SK-N-SH (cell line): ENCODE measurements at regions not wholly inside any gene's neighbourhood (a gene's known extent, or its start where the extent isn't known, plus 50 kb on each side); places are given as distances from the start of the nearest gene placed in this dataset.

Experiments used
- CTCF ChIA-PET: fragments of 300-600, 350-600 bp; formaldehyde crosslinking; extraction: SDS; loops from one replicate; lab custom pipeline; 2021; lab: Yijun Ruan, JAX
- POLR2A ChIA-PET: fragments of 350-600 bp; sonication (Branson Sonifier 250); formaldehyde crosslinking; extraction: SDS; loops from one replicate; lab custom pipeline; 2020; ENCODE audit warnings: antibody characterized with exemption, inconsistent platforms; lab: Yijun Ruan, JAX
- DNase-seq: peaks from one replicate; pipeline ENCODE4 v3.0.0; 2012
- H2AFZ ChIP-seq: fragments of 200-600 bp; sonication (generic); 2 replicates; pipeline ENCODE4 v1.8.1; 2016; ENCODE audit warnings: antibody characterized with exemption, mild to moderate bottlenecking, low read depth
- H3F3A ChIP-seq: fragments of 200-600 bp; sonication (generic); replicated peaks from 2 replicates; pipeline ENCODE3; 2016; ENCODE audit warnings: antibody characterized with exemption, mild to moderate bottlenecking; ENCODE audit not compliant: insufficient read depth
- H3K27ac ChIP-seq, 2 experiments: fragments of 200-500 bp in 1 of 2; fragments of 200-600 bp in 1 of 2; sonication (Bioruptor generic) in 1 of 2; sonication (generic), shearing (Covaris generic) in 1 of 2; 2 replicates each; pipeline versions ENCODE4 v1.5.1 to v1.6.1; 2014 to 2016; ENCODE audit warnings: low read depth in 2 of 2, inconsistent platforms in 1 of 2, low read length in 1 of 2, mild to moderate bottlenecking in 1 of 2, mixed read lengths in 1 of 2
- H3K27me3 ChIP-seq: fragments of 200-600 bp; sonication (generic), shearing (Covaris generic); 2 replicates; pipeline ENCODE4 v1.6.1; 2016; ENCODE audit warnings: mixed run types; ENCODE audit not compliant: insufficient read depth
- H3K36me3 ChIP-seq, 2 experiments: fragments of 200-500 bp in 1 of 2; fragments of 200-600 bp in 1 of 2; sonication (Bioruptor generic) in 1 of 2; sonication (generic) in 1 of 2; replicated peaks in 1 of 2; 2 replicates each; pipeline versions ENCODE3 to v1.5.1; 2014 to 2016; ENCODE audit warnings: low read length in 1 of 2, mild to moderate bottlenecking in 1 of 2; ENCODE audit not compliant: insufficient read depth in 2 of 2, control insufficient read depth in 1 of 2
- H3K4me1 ChIP-seq, 2 experiments: fragments of 200-500 bp in 1 of 2; fragments of 200-600 bp in 1 of 2; sonication (Bioruptor generic) in 1 of 2; sonication (generic), shearing (Covaris generic) in 1 of 2; 2 replicates each; pipeline versions ENCODE4 v1.5.1 to v1.6.1; 2014 to 2016; ENCODE audit warnings: low read depth in 1 of 2, low read length in 1 of 2, mixed run types in 1 of 2; ENCODE audit not compliant: insufficient read depth in 2 of 2, control insufficient read depth in 1 of 2
- H3K4me2 ChIP-seq: fragments of 200-600 bp; sonication (generic), shearing (Covaris generic); 2 replicates; pipeline ENCODE4 v1.6.1; 2017; ENCODE audit warnings: mixed run types
- H3K4me3 ChIP-seq, 2 experiments: fragments of 200-500 bp in 1 of 2; fragments of 200-600 bp in 1 of 2; sonication (Bioruptor generic) in 1 of 2; sonication (generic), shearing (Covaris generic) in 1 of 2; 2 replicates each; pipeline versions ENCODE4 v1.5.1 to v1.8.1; 2014 to 2016; ENCODE audit warnings: low read depth in 2 of 2, inconsistent platforms in 1 of 2, low read length in 1 of 2, mild to moderate bottlenecking in 1 of 2, mixed read lengths in 1 of 2, moderate library complexity in 1 of 2
- H3K79me2 ChIP-seq: fragments of 200-600 bp; sonication (generic); 2 replicates; pipeline ENCODE4 v1.8.1; 2017; ENCODE audit warnings: mild to moderate bottlenecking; ENCODE audit not compliant: insufficient read depth
- H3K9ac ChIP-seq: fragments of 200-600 bp; sonication (generic); 2 replicates; pipeline ENCODE4 v1.6.1; 2017; ENCODE audit warnings: mixed run types
- H3K9me2 ChIP-seq: fragments of 200-600 bp; sonication (generic); 2 replicates; pipeline ENCODE4 v1.6.1; 2017; ENCODE audit warnings: mixed run types
- H3K9me3 ChIP-seq: fragments of 200-600 bp; sonication (generic); 2 replicates; pipeline ENCODE4 v1.6.1; 2017; ENCODE audit warnings: mixed run types, mild to moderate bottlenecking, moderate library complexity
- H4K20me1 ChIP-seq: fragments of 200-600 bp; sonication (generic); 2 replicates; pipeline ENCODE4 v1.6.1; 2017; ENCODE audit warnings: mild to moderate bottlenecking, mixed run types; ENCODE audit not compliant: insufficient read depth
- CTCF ChIP-seq: fragments of 200-600 bp; sonication (generic); IDR thresholded peaks from 2 replicates; pipeline ENCODE4 v1.6.1; 2017; ENCODE audit warnings: antibody characterized with exemption, mild to moderate bottlenecking, moderate library complexity
- EZH2phosphoT487 ChIP-seq: fragments of 200-600 bp; sonication (generic); IDR thresholded peaks from 2 replicates; pipeline ENCODE4 v1.6.1; 2017; ENCODE audit warnings: low read depth, mixed run types, mild to moderate bottlenecking, antibody characterized with exemption, moderate library complexity, borderline replicate concordance
- FOSL2 ChIP-seq: IDR thresholded peaks from 2 replicates; pipeline ENCODE4 v1.4.0; 2012; ENCODE audit warnings: low read depth, mild to moderate bottlenecking, moderate library complexity, borderline replicate concordance
- FOXJ3 ChIP-seq: sonication (generic); formaldehyde crosslinking; IDR thresholded peaks from 2 replicates; pipeline ENCODE4 v1.5.1; 2020; ENCODE audit warnings: mild to moderate bottlenecking, missing genetic modification reagents
- FOXM1 ChIP-seq: IDR thresholded peaks from 2 replicates; pipeline ENCODE4 v1.4.0; 2012; ENCODE audit warnings: low read depth, mild to moderate bottlenecking
- GABPA ChIP-seq: IDR thresholded peaks from 2 replicates; pipeline ENCODE4 v1.4.0; 2012; ENCODE audit warnings: low read depth, mild to moderate bottlenecking
- JUND ChIP-seq: IDR thresholded peaks from 2 replicates; pipeline ENCODE4 v1.4.0; 2012
- MAX ChIP-seq: IDR thresholded peaks from 2 replicates; pipeline ENCODE4 v1.4.0; 2012; ENCODE audit warnings: low read depth
- NFIC ChIP-seq: IDR thresholded peaks from 2 replicates; pipeline ENCODE4 v1.4.0; 2012; ENCODE audit warnings: borderline replicate concordance
- PBX3 ChIP-seq: IDR thresholded peaks from 2 replicates; pipeline ENCODE4; 2012
- RFX5 ChIP-seq: IDR thresholded peaks from 2 replicates; pipeline ENCODE4 v1.6.1; 2012; ENCODE audit warnings: mild to moderate bottlenecking, improper control_type of control experiment, low read length
- RXRA ChIP-seq: IDR thresholded peaks from 2 replicates; pipeline ENCODE4 v1.4.0; 2012; ENCODE audit warnings: low read depth, mild to moderate bottlenecking, borderline replicate concordance
- TCF12 ChIP-seq: IDR thresholded peaks from 2 replicates; pipeline ENCODE4 v1.4.0; 2012
- TEAD4 ChIP-seq: IDR thresholded peaks from 2 replicates; pipeline ENCODE4 v1.4.0; 2012; ENCODE audit warnings: mild to moderate bottlenecking, borderline replicate concordance; ENCODE audit not compliant: insufficient read depth
- USF1 ChIP-seq: IDR thresholded peaks from 2 replicates; pipeline ENCODE4 v1.4.0; 2012; ENCODE audit warnings: low read depth, borderline replicate concordance
- USF2 ChIP-seq: fragments of 150-350 bp; IDR thresholded peaks from 2 replicates; pipeline ENCODE4 v1.6.1; 2017; ENCODE audit warnings: antibody characterized with exemption, low read length, low read depth, borderline replicate concordance
- YY1 ChIP-seq: IDR thresholded peaks from 2 replicates; pipeline ENCODE4 v1.4.0; 2012; ENCODE audit warnings: low read depth, mild to moderate bottlenecking
- WGBS: methylation state at CpG from one replicate; pipeline ENCODE4 v1.1.6; 2017; ENCODE audit warnings: low lambda C conversion rate; 5-methylcytosine and 5-hydroxymethylcytosine counted together

- TF ChIP-seq FOXJ3 (CRISPR knock-in tag) (no peak), TEAD4 (no peak), YY1 (no peak), FOXM1 (no peak), NFIC (no peak), EZH2phosphoT487 (no peak), PBX3 (no peak), JUND (no peak), RXRA (no peak), GABPA (no peak)
Observed at GRCh38 chr4:45778514-45778913, 345.3 kb downstream of the GABRG1 start (continued).

- H3K9me3 ChIP-seq = no peaks in the 10 kb centered on the region
- H3K4me3 ChIP-seq = no peak overlapping the region
- no peak overlapping the region for H3K4me2 ChIP-seq
- POLR2A ChIA-PET = no interaction called here
- WGBS = 43% methylated on average over 2 of the region's 2 CpGs
- no peaks in the 10 kb centered on the region for H3K79me2 ChIP-seq
- no peaks in the 10 kb centered on the region for H3K4me1 ChIP-seq
- no peak for TF ChIP-seq RFX5
- no peak for TF ChIP-seq NFIC
- no peak for TF ChIP-seq TCF12
- no peak for TF ChIP-seq MAX
- no peak for TF ChIP-seq FOXM1
- no peak for TF ChIP-seq USF2
- no peak for TF ChIP-seq JUND
- TF ChIP-seq FOSL2 = no peak
- TF ChIP-seq CTCF = no peak
- TF ChIP-seq RXRA = no peak
- no peak for TF ChIP-seq USF1
- H2AFZ ChIP-seq = no peak overlapping the region
- no peaks in the 10 kb centered on the region for H3K9me2 ChIP-seq
- no peaks in the 10 kb centered on the region for H3F3A ChIP-seq
- H3K27ac ChIP-seq = no peak overlapping the region
- DNase-seq = no peak
- no peaks in the 10 kb centered on the region for H3K27me3 ChIP-seq
- CTCF ChIA-PET = no interaction called here
- H3K9ac ChIP-seq = no peak overlapping the region
- no peaks in the 10 kb centered on the region for H4K20me1 ChIP-seq
- no peaks in the 10 kb centered on the region for H3K36me3 ChIP-seq
Observed at GRCh38 chr4:45776146-45776545, 347.7 kb downstream of the GABRG1 start.
